ENCODE measurements at regions not wholly inside any gene's neighbourhood (a gene's known extent, or its start where the extent isn't known, plus 50 kb on each side); places are given as distances from the start of the nearest gene placed in this dataset.
"Not testable (repeated sequence)": the region's sequence is repeated elsewhere in the genome, so short reads cannot be mapped to it uniquely, and the experiment has no call there.

- no peak for DNase-seq
- CTCF ChIA-PET: no interaction called here
- H3K4me1 Mint-ChIP-seq (ENCODE audit: low read depth, unreplicated experiment): no peaks in the 10 kb centered on the region
These were observed 255.8 kb downstream of the PRDM9 start for GRCh38 chr5:23763170-23763569.

GRCh38 chr5:23776684-23777083 lies 269.3 kb downstream of the PRDM9 start:
- Mint-ChIP-seq H3K36me3 (ENCODE audit: insufficient read depth, unreplicated experiment) (no peaks in the 10 kb centered on the region), H3K27me3 (ENCODE audit: insufficient read depth, unreplicated experiment) (no peaks in the 10 kb centered on the region), H3K4me3 (ENCODE audit: unreplicated experiment) (no peak overlapping the region), H3K4me1 (ENCODE audit: low read depth, unreplicated experiment) (no peaks in the 10 kb centered on the region), H3K9me3 (ENCODE audit: unreplicated experiment) (no peaks in the 10 kb centered on the region), H3K27ac (ENCODE audit: unreplicated experiment) (no peak overlapping the region)
- BruUV-seq (replicated peaks): no TSS peak
- no peaks in the 10 kb centered on the region for H3K27me3 ChIP-seq (replicated peaks; ENCODE audit: control insufficient read depth, insufficient read depth, low read length)
- ChIA-PET POLR2A (no interaction called here), CTCF (no interaction called here)
- intact Hi-C loops (cut with micrococcal nuclease; ENCODE audit: unreplicated experiment): no loop called here
- no peak overlapping the region for H3K4me3 ChIP-seq (ENCODE audit: low read depth, low read length)
- no peak for TF ChIP-seq CTCF (IDR thresholded peaks at IDR 0.05; ENCODE audit: insufficient read depth in 1 of 2, low read depth in 1 of 2, low read length in 1 of 2, severe bottlenecking in 1 of 2, unreplicated experiment in 1 of 2)
- no peaks in the 10 kb centered on the region for H3K36me3 ChIP-seq (ENCODE audit: control insufficient read depth, insufficient read depth, low read length)
- no peaks in the 10 kb centered on the region for H3K4me1 ChIP-seq
- H3K9me3 ChIP-seq: no peaks in the 10 kb centered on the region; the same call in 1 of the 2 replicates
- DNase-seq: no peak

More at GRCh38 chr5:23763170-23763569, 255.8 kb downstream of the PRDM9 start:
- Mint-ChIP-seq H3K4me3 (ENCODE audit: unreplicated experiment) (no peak overlapping the region), H3K27ac (ENCODE audit: unreplicated experiment) (no peak overlapping the region), H3K9me3 (ENCODE audit: unreplicated experiment) (no peaks in the 10 kb centered on the region), H3K27me3 (ENCODE audit: insufficient read depth, unreplicated experiment) (no peaks in the 10 kb centered on the region), H3K36me3 (ENCODE audit: insufficient read depth, unreplicated experiment) (no peaks in the 10 kb centered on the region)
- Histone ChIP-seq H3K36me3 (ENCODE audit: control insufficient read depth, insufficient read depth, low read length) (no peaks in the 10 kb centered on the region), H3K4me1 (no peaks in the 10 kb centered on the region), H3K4me3 (ENCODE audit: low read depth, low read length) (no peak overlapping the region), H3K27me3 (replicated peaks; ENCODE audit: control insufficient read depth, insufficient read depth, low read length) (no peaks in the 10 kb centered on the region), H3K9me3 (no peaks in the 10 kb centered on the region)
- no peak for TF ChIP-seq CTCF (IDR thresholded peaks at IDR 0.05; ENCODE audit: insufficient read depth in 1 of 2, low read depth in 1 of 2, low read length in 1 of 2, severe bottlenecking in 1 of 2, unreplicated experiment in 1 of 2)
- POLR2A ChIA-PET: no interaction called here
- intact Hi-C loops (cut with micrococcal nuclease; ENCODE audit: unreplicated experiment): no loop called here
- no TSS peak for BruUV-seq (replicated peaks)

GRCh38 chr5:23800307-23800706 lies 292.9 kb downstream of the PRDM9 start:
- H3K36me3 Mint-ChIP-seq (ENCODE audit: insufficient read depth, unreplicated experiment); H3K4me1 ChIP-seq; BruUV-seq (replicated peaks); H3K36me3 ChIP-seq (ENCODE audit: control insufficient read depth, insufficient read depth, low read length); H3K4me3 ChIP-seq (ENCODE audit: low read depth, low read length); POLR2A ChIA-PET; H3K9me3 ChIP-seq; H3K4me3 Mint-ChIP-seq (ENCODE audit: unreplicated experiment); H3K9me3 Mint-ChIP-seq (ENCODE audit: unreplicated experiment); H3K4me1 Mint-ChIP-seq (ENCODE audit: low read depth, unreplicated experiment); H3K27me3 ChIP-seq (replicated peaks; ENCODE audit: control insufficient read depth, insufficient read depth, low read length); H3K27ac Mint-ChIP-seq (ENCODE audit: unreplicated experiment); H3K27me3 Mint-ChIP-seq (ENCODE audit: insufficient read depth, unreplicated experiment); intact Hi-C loops (cut with micrococcal nuclease; ENCODE audit: unreplicated experiment); CTCF ChIA-PET: not testable (repeated sequence)
- DNase-seq: peak in 1 of 2 experiments; percentile 16

All from Caco-2 (cell line).